Left lung (tissue), 4 donors: ENCODE measurements at regions not wholly inside any gene's neighbourhood (a gene's known extent, or its start where the extent isn't known, plus 50 kb on each side); places are given as distances from the start of the nearest gene placed in this dataset.

Experiments
- ATAC-seq: fragments of 200-7000 bp; cut with Tn5 transposase; one replicate; pipeline ENCODE4 v1.9.1; 2020; ENCODE audit warnings: moderate library complexity
- DNase-seq, 4 donors: peaks; one replicate each; pipeline ENCODE4 v3.0.0-alpha.2; 2013 to 2020
- H3K27ac ChIP-seq, 2 donors: fragments of 200-600 bp; sonication (generic) in 1 of 2; one replicate each; pipeline versions ENCODE4 v1.5.0 to v1.8.0; 2020 to 2021
- H3K27me3 ChIP-seq, 2 donors: fragments of 200-600 bp; sonication (generic) in 1 of 2; one replicate each; pipeline versions ENCODE4 v1.5.0 to v1.8.0; 2020 to 2021
- H3K36me3 ChIP-seq, 2 donors: fragments of 200-600 bp; sonication (generic) in 1 of 2; one replicate each; pipeline versions ENCODE4 v1.5.0 to v1.8.0; 2020 to 2021
- H3K4me1 ChIP-seq, 2 donors: fragments of 200-600 bp; one replicate each; pipeline ENCODE4 v1.8.0; 2021
- H3K4me3 ChIP-seq, 2 donors: fragments of 200-600 bp; sonication (generic) in 1 of 2; one replicate each; pipeline versions ENCODE4 v1.5.0 to v1.8.0; 2020 to 2021; ENCODE audit warnings: mild to moderate bottlenecking in 1 of 2
- H3K9me3 ChIP-seq, 2 donors: fragments of 200-600 bp; sonication (generic) in 1 of 2; one replicate each; pipeline versions ENCODE4 v1.5.0 to v1.8.0; 2020 to 2021
- CTCF ChIP-seq, 2 donors: fragments of 200-600 bp; sonication (generic) in 1 of 2; IDR thresholded peaks; one replicate each; pipeline versions ENCODE4 v1.5.0 to v1.8.0; 2021; ENCODE audit warnings: antibody characterized with exemption in 2 of 2
- intact Hi-C, 2 donors: fragments of 100-400 bp; cut with DNase I; formaldehyde crosslinking; loops; one replicate each; pipeline versions ENCODE4 v1.11.2 to v1.14.2; 2022
- donor health status: DM: no; HTN: yes; CAD: no.
- donor health status: DM: no; HTN: no; CAD: no.

- intact Hi-C loops = no loop called here
- DNase-seq = no peak
- no peak for TF ChIP-seq CTCF (IDR thresholded peaks at IDR 0.05)
- H3K27ac ChIP-seq = no peak overlapping the region
- no peaks in the 10 kb centered on the region for H3K4me1 ChIP-seq
- no peak for ATAC-seq
- H3K27me3 ChIP-seq = peaks cover 14 to 91% of the 10 kb centered on the region in 2 donors
- no peaks in the 10 kb centered on the region for H3K36me3 ChIP-seq
- H3K4me3 ChIP-seq = no peak overlapping the region
- H3K9me3 ChIP-seq = no peaks in the 10 kb centered on the region
These were observed 202.0 kb upstream of the LHX5 start for GRCh38 chr12:113673458-113674238.

- no peak for ATAC-seq
- no peaks in the 10 kb centered on the region for H3K36me3 ChIP-seq
- no peak overlapping the region for H3K27ac ChIP-seq
- no peak for DNase-seq
- no peaks in the 10 kb centered on the region for H3K9me3 ChIP-seq
- intact Hi-C loops = no loop called here
- H3K27me3 ChIP-seq = peaks cover 20 to 97% of the 10 kb centered on the region in 2 donors
- TF ChIP-seq CTCF (IDR thresholded peaks at IDR 0.05) = no peak
- no peak overlapping the region for H3K4me3 ChIP-seq
- no peaks in the 10 kb centered on the region for H3K4me1 ChIP-seq
These were observed 199.1 kb upstream of the LHX5 start for GRCh38 chr12:113670742-113671141.

GRCh38 chr12:113667676-113668356 lies 196.1 kb upstream of the LHX5 start:
- no peak for DNase-seq
- peaks cover 20 to 78% of the 10 kb centered on the region in 2 donors for H3K27me3 ChIP-seq
- H3K4me3 ChIP-seq = no peak overlapping the region
- ATAC-seq = no peak
- no peaks in the 10 kb centered on the region for H3K36me3 ChIP-seq
- no peak for TF ChIP-seq CTCF (IDR thresholded peaks at IDR 0.05)
- intact Hi-C loops = no loop called here
- no peak overlapping the region for H3K27ac ChIP-seq
- no peaks in the 10 kb centered on the region for H3K9me3 ChIP-seq
- H3K4me1 ChIP-seq = no peaks in the 10 kb centered on the region

- intact Hi-C loops = no loop called here
- Histone ChIP-seq H3K4me3 (no peak overlapping the region), H3K9me3 (no peaks in the 10 kb centered on the region), H3K27me3 (peaks cover 20 to 72% of the 10 kb centered on the region in 2 donors), H3K27ac (no peak overlapping the region), H3K4me1 (no peaks in the 10 kb centered on the region), H3K36me3 (no peaks in the 10 kb centered on the region)
- ATAC-seq (no peak), DNase-seq (no peak)
- TF ChIP-seq CTCF (IDR thresholded peaks at IDR 0.05) = no peak
These were observed 195.4 kb upstream of the LHX5 start for GRCh38 chr12:113667095-113667494.

- no peaks in the 10 kb centered on the region for H3K36me3 ChIP-seq
- H3K27ac ChIP-seq = no peak overlapping the region
- no peak for DNase-seq
- H3K27me3 ChIP-seq = peaks cover 20 to 65% of the 10 kb centered on the region in 2 donors
- no peak for ATAC-seq
- no peak for TF ChIP-seq CTCF (IDR thresholded peaks at IDR 0.05)
- intact Hi-C loops = no loop called here
- H3K4me3 ChIP-seq = no peak overlapping the region
- H3K4me1 ChIP-seq = no peaks in the 10 kb centered on the region
- no peaks in the 10 kb centered on the region for H3K9me3 ChIP-seq
These were observed 194.6 kb upstream of the LHX5 start for GRCh38 chr12:113666223-113666622.
